H1 (cell line): ENCODE measurements at regions not wholly inside any gene's neighbourhood (a gene's known extent, or its start where the extent isn't known, plus 50 kb on each side); places are given as distances from the start of the nearest gene placed in this dataset.

Experiments
- CTCF ChIA-PET: fragments of 300-600 bp; sonication (Branson Sonifier 250); formaldehyde crosslinking; loops from one replicate; lab custom pipeline; 2021; ENCODE audit not compliant: partially characterized antibody; lab: Charles Lee
- POLR2A ChIA-PET: fragments of 300-600 bp; sonication (Branson Sonifier 250); formaldehyde crosslinking; loops from one replicate; lab custom pipeline; 2021; ENCODE audit warnings: inconsistent platforms; ENCODE audit not compliant: partially characterized antibody; lab: Charles Lee
- DNase-seq, 2 experiments: peaks; one replicate each; pipeline versions ENCODE4 v3.0.0 to v3.0.0-alpha.2; 2010 to 2022; ENCODE audit warnings: low spot score in 2 of 2, low read depth in 1 of 2, mixed read lengths in 1 of 2
- FAIRE-seq: peaks from 2 replicates; lab custom pipeline; 2011; peaks lifted over from hg19 to GRCh38; lab: Jason Lieb, UNC
- H2AFZ ChIP-seq: 2 replicates; pipeline ENCODE4 v1.8.1; 2012; ENCODE audit warnings: low read length, inconsistent platforms
- H2AK5ac ChIP-seq: 2 replicates; pipeline ENCODE4 v1.6.1; 2013; ENCODE audit warnings: low read depth, low read length
- H2BK120ac ChIP-seq: replicated peaks from 2 replicates; pipeline ENCODE3; 2013; ENCODE audit warnings: low read depth, low read length, inconsistent platforms
- H2BK12ac ChIP-seq: 2 replicates; pipeline ENCODE4 v1.6.1; 2013; ENCODE audit warnings: low read depth, low read length
- H2BK15ac ChIP-seq: 2 replicates; pipeline ENCODE4 v1.6.1; 2013; ENCODE audit warnings: low read length
- H2BK20ac ChIP-seq: 2 replicates; pipeline ENCODE4 v1.6.1; 2013; ENCODE audit warnings: low read length
- H2BK5ac ChIP-seq: 2 replicates; pipeline ENCODE4 v1.6.1; 2013; ENCODE audit warnings: low read depth, low read length
- H3K14ac ChIP-seq: 2 replicates; pipeline ENCODE4 v1.6.1; 2013; ENCODE audit warnings: inconsistent platforms; ENCODE audit not compliant: insufficient read length
- H3K18ac ChIP-seq: 2 replicates; pipeline ENCODE4 v1.6.1; 2013; ENCODE audit warnings: low read length; ENCODE audit errors: extremely low read depth
- H3K23ac ChIP-seq: 2 replicates; pipeline ENCODE4 v1.6.1; 2013; ENCODE audit warnings: inconsistent platforms; ENCODE audit not compliant: insufficient read length
- H3K23me2 ChIP-seq: 2 replicates; pipeline ENCODE4 v1.6.1; 2013; ENCODE audit warnings: low read depth, low read length
- H3K27ac ChIP-seq: 2 replicates; pipeline ENCODE4 v1.6.1; 2011; ENCODE audit warnings: low read depth, low read length, inconsistent platforms
- H3K27me3 ChIP-seq, 4 experiments: replicated peaks in 1 of 4; 1 replicate in 1 of 4; 2 replicates in 3 of 4; pipeline versions ENCODE4 v1.6.1 to v1.8.1; 2011 to 2013; ENCODE audit warnings: low read length in 3 of 4, mild to moderate bottlenecking in 3 of 4, inconsistent platforms in 2 of 4, mixed read lengths in 2 of 4, moderate library complexity in 1 of 4; ENCODE audit not compliant: control insufficient read depth in 3 of 4, insufficient read depth in 3 of 4; ENCODE audit errors: extremely low read depth in 1 of 4
- H3K36me3 ChIP-seq, 4 experiments: 2 replicates each; pipeline versions ENCODE4 v1.6.1 to v1.8.1; 2011 to 2013; ENCODE audit warnings: mild to moderate bottlenecking in 4 of 4, low read length in 3 of 4, moderate library complexity in 2 of 4, control low read depth in 1 of 4, inconsistent platforms in 1 of 4; ENCODE audit not compliant: insufficient read depth in 4 of 4, control insufficient read depth in 2 of 4
- H3K4ac ChIP-seq: replicated peaks from 2 replicates; pipeline ENCODE3; 2013; ENCODE audit warnings: low read length, low read depth, mixed read lengths, inconsistent platforms; ENCODE audit not compliant: insufficient read length
- H3K4me1 ChIP-seq, 4 experiments: replicated peaks in 1 of 4; 1 replicate in 1 of 4; 2 replicates in 3 of 4; pipeline versions ENCODE4 v1.6.1 to v1.8.1; 2011 to 2013; ENCODE audit warnings: low read length in 3 of 4, inconsistent platforms in 2 of 4, mixed read lengths in 1 of 4; ENCODE audit not compliant: insufficient read depth in 4 of 4, control insufficient read depth in 3 of 4
- H3K4me2 ChIP-seq, 2 experiments: 2 replicates each; pipeline versions ENCODE4 v1.6.1 to v1.8.1; 2011 to 2013; ENCODE audit warnings: low read depth in 2 of 2, low read length in 2 of 2, control low read depth in 1 of 2, inconsistent platforms in 1 of 2, mild to moderate bottlenecking in 1 of 2; ENCODE audit not compliant: insufficient read depth in 1 of 2
- H3K4me3 ChIP-seq, 4 experiments: fragments of 200-600, 300-600 bp in 1 of 4; sonication (generic), shearing (Covaris generic), sonication (Bioruptor Twin) in 1 of 4; 2 replicates each; pipeline versions ENCODE4 v1.5.1 to v1.8.1; 2011 to 2016; ENCODE audit warnings: low read length in 4 of 4, low read depth in 3 of 4, control low read depth in 2 of 4, inconsistent platforms in 2 of 4, mild to moderate bottlenecking in 2 of 4, mixed read lengths in 1 of 4, moderate library complexity in 1 of 4; ENCODE audit not compliant: insufficient read depth in 2 of 4; ENCODE audit errors: extremely low read depth in 1 of 4
- H3K56ac ChIP-seq: replicated peaks from 2 replicates; pipeline ENCODE3; 2013; ENCODE audit warnings: low read depth, mild to moderate bottlenecking, mixed read lengths, low read length, inconsistent platforms; ENCODE audit not compliant: insufficient read length
- H3K79me1 ChIP-seq: 2 replicates; pipeline ENCODE4 v1.6.1; 2013; ENCODE audit warnings: low read depth, low read length, control low read depth
- H3K79me2 ChIP-seq, 2 experiments: 2 replicates each; pipeline versions ENCODE4 v1.6.1 to v1.8.1; 2012 to 2013; ENCODE audit warnings: low read length in 2 of 2, mild to moderate bottlenecking in 2 of 2, inconsistent platforms in 1 of 2; ENCODE audit not compliant: insufficient read depth in 2 of 2, control insufficient read depth in 1 of 2
- H3K9ac ChIP-seq, 4 experiments: replicated peaks in 1 of 4; 1 replicate in 1 of 4; 2 replicates in 3 of 4; pipeline versions ENCODE4 v1.6.1 to v1.8.1; 2011 to 2013; ENCODE audit warnings: low read depth in 3 of 4, low read length in 3 of 4, control low read depth in 2 of 4, mild to moderate bottlenecking in 2 of 4, moderate library complexity in 2 of 4, inconsistent platforms in 1 of 4; ENCODE audit errors: extremely low read depth in 1 of 4
- H3K9me3 ChIP-seq, 2 experiments: 2 replicates each; pipeline versions ENCODE4 v1.6.1 to v1.8.1; 2012 to 2013; ENCODE audit warnings: mild to moderate bottlenecking in 2 of 2, moderate library complexity in 2 of 2, control low read depth in 1 of 2, inconsistent platforms in 1 of 2, low read depth in 1 of 2, low read length in 1 of 2, mixed read lengths in 1 of 2; ENCODE audit not compliant: insufficient read depth in 2 of 2
- H4K20me1 ChIP-seq, 2 experiments: replicated peaks in 1 of 2; 2 replicates each; pipeline versions ENCODE3 to v1.8.1; 2011 to 2013; ENCODE audit warnings: inconsistent platforms in 2 of 2, low read length in 2 of 2, mild to moderate bottlenecking in 1 of 2; ENCODE audit not compliant: insufficient read depth in 2 of 2, control insufficient read depth in 1 of 2
- H4K5ac ChIP-seq: 2 replicates; pipeline ENCODE4 v1.6.1; 2013; ENCODE audit warnings: low read length, low read depth, mixed read lengths, inconsistent platforms; ENCODE audit not compliant: insufficient read length
- H4K8ac ChIP-seq: 2 replicates; pipeline ENCODE4 v1.8.0; 2013; ENCODE audit warnings: mild to moderate bottlenecking, moderate library complexity, low read length, inconsistent platforms; ENCODE audit not compliant: insufficient read depth; ENCODE audit errors: extremely low read depth
- H4K91ac ChIP-seq: replicated peaks from 2 replicates; pipeline ENCODE3; 2013; ENCODE audit warnings: low read length, mixed read lengths, inconsistent platforms; ENCODE audit not compliant: insufficient read length
- ASH2L ChIP-seq: fragments of 200-600, 300-600 bp; sonication (generic); IDR thresholded peaks from one replicate; pipeline ENCODE4 v1.7.1; 2017; ENCODE audit warnings: low read length
- CEBPB ChIP-seq: IDR thresholded peaks from 2 replicates; pipeline ENCODE4 v1.6.1; 2012; ENCODE audit warnings: low read depth, low read length
- CREB1 ChIP-seq: IDR thresholded peaks from 2 replicates; pipeline ENCODE4 v1.6.1; 2012; ENCODE audit warnings: inconsistent platforms
- CTCF ChIP-seq, 3 experiments: IDR thresholded peaks; 1 replicate in 2 of 3; 2 replicates in 1 of 3; pipeline versions ENCODE4 v1.5.1 to v1.6.1; 2011; ENCODE audit warnings: low read length in 3 of 3, mild to moderate bottlenecking in 3 of 3, inconsistent platforms in 2 of 3, low read depth in 1 of 3, moderate library complexity in 1 of 3; ENCODE audit not compliant: insufficient read depth in 1 of 3; ENCODE audit errors: control extremely low read depth in 1 of 3
- MAX ChIP-seq: IDR thresholded peaks from 2 replicates; pipeline ENCODE4 v1.6.1; 2012; ENCODE audit warnings: inconsistent platforms
- RFX5 ChIP-seq: IDR thresholded peaks from 2 replicates; pipeline ENCODE4 v1.6.1; 2011; ENCODE audit warnings: low read depth, low read length, improper control_type of control experiment, borderline replicate concordance
- RNF2 ChIP-seq: fragments of 200-900, 300-1000 bp; sonication (generic); IDR thresholded peaks from 2 replicates; pipeline ENCODE4 v1.7.1; 2016; ENCODE audit warnings: borderline replicate concordance, low read depth, mild to moderate bottlenecking, antibody characterized with exemption, low read length; ENCODE audit not compliant: poor library complexity, severe bottlenecking; ENCODE audit errors: missing control alignments
- TBP ChIP-seq: IDR thresholded peaks from 2 replicates; pipeline ENCODE4 v1.6.1; 2011; ENCODE audit warnings: low read depth, low read length, improper control_type of control experiment
- YY1 ChIP-seq: IDR thresholded peaks from 2 replicates; pipeline ENCODE4 v1.6.1; 2011; ENCODE audit warnings: low read depth, mild to moderate bottlenecking, low read length
- WGBS, 2 experiments: shearing (Covaris generic) in 1 of 2; methylation state at CpG; one replicate each; pipeline versions ENCODE4 v1.1.6 to v1.1.7; 2013 to 2015; ENCODE audit warnings: low lambda C conversion rate in 2 of 2, mixed read lengths in 2 of 2, inconsistent platforms in 1 of 2, low coverage in 1 of 2, missing lambda C conversion rate in 1 of 2; ENCODE audit not compliant: insufficient replicate concordance in 2 of 2, insufficient coverage in 1 of 2, insufficient read length in 1 of 2; ENCODE audit errors: extremely low coverage in 1 of 2, missing lambda C conversion rate in 1 of 2; 5-methylcytosine and 5-hydroxymethylcytosine counted together

- ChIA-PET CTCF (interaction anchor here (0.7 to 5.4 kb wide), 37 partner anchors 7 to 1756 kb away, joined by 3 to 49 read pairs (median 6); partner anchors contain the start of gene MARCHF4), POLR2A (interaction anchor here (0.7 to 1.4 kb wide), 4 partner anchors 8 to 68 kb away, joined by 3 read pairs; no protein-coding TSS in a partner anchor)
- peak; percentile 69 for FAIRE-seq
- peak; percentile 20; the same call in 1 of the 2 replicates for TF ChIP-seq TBP
- TF ChIP-seq ASH2L: peak; percentile 39
- peak; percentile 88 to 100 (median 99) for TF ChIP-seq CTCF (IDR thresholded peaks at IDR 0.05; ENCODE audit: control extremely low read depth in 1 of 3, insufficient read depth in 1 of 3, low read depth in 1 of 3, low read length in 3 of 3)
- TF ChIP-seq YY1: peak; percentile 41; the same call in 1 of the 2 replicates
- TF ChIP-seq MAX: peak; percentile 62
- TF ChIP-seq RFX5: no peak
- peak; percentile 59 for TF ChIP-seq CEBPB
- TF ChIP-seq RNF2: no peak
- TF ChIP-seq CREB1: peak; percentile 75
Observed at GRCh38 chr2:216283038-216283900, 89.0 kb downstream of the MARCHF4 start.

More at GRCh38 chr2:216283038-216283900, 89.0 kb downstream of the MARCHF4 start:
- no peak overlapping the region for H3K18ac ChIP-seq
- no peak overlapping the region for H4K5ac ChIP-seq
- DNase-seq: peak; percentile 83 to 95
- peak overlapping the region; percentile 56; the same call in 1 of the 2 replicates for H2BK12ac ChIP-seq
- no peak overlapping the region for H3K4me3 ChIP-seq
- no peak overlapping the region for H3K9ac ChIP-seq
- H3K9me3 ChIP-seq: no peaks in the 10 kb centered on the region
- peaks cover 11 to 38% (median 18%) of the 10 kb centered on the region in 4 experiments for H3K4me1 ChIP-seq
- H3K27me3 ChIP-seq: no peaks in the 10 kb centered on the region
- H3K23me2 ChIP-seq: no peaks in the 10 kb centered on the region
- H3K79me1 ChIP-seq: no peaks in the 10 kb centered on the region
- H2BK15ac ChIP-seq: no peak overlapping the region; the same call in 1 of the 2 replicates
- no peaks in the 10 kb centered on the region for H3K36me3 ChIP-seq
- H3K27ac ChIP-seq: no peak overlapping the region
- H2AFZ ChIP-seq: no peak overlapping the region; the same call in 1 of the 2 replicates
- 50% methylated on average over 11 of the region's 12 CpGs; no CpG with 5 or more reads in 1 of the 2 experiments for WGBS, 2 experiments
- no peak overlapping the region for H4K91ac ChIP-seq
- no peak overlapping the region for H3K4ac ChIP-seq
- H4K20me1 ChIP-seq: no peaks in the 10 kb centered on the region
- peak overlapping the region; percentile 69; the same call in 1 of the 2 replicates for H2BK5ac ChIP-seq
- H3K56ac ChIP-seq: no peak overlapping the region
- H3K79me2 ChIP-seq: no peaks in the 10 kb centered on the region
- H2AK5ac ChIP-seq: no peak overlapping the region
- H2BK120ac ChIP-seq: no peak overlapping the region
- no peak overlapping the region for H3K14ac ChIP-seq
- H3K4me2 ChIP-seq: no peak overlapping the region
- H2BK20ac ChIP-seq: 0 out of 2 replicates have a peak overlapping the region, but pooled peaks have one; percentile 27
- H4K8ac ChIP-seq: peak overlapping the region; percentile 85; the same call in 1 of the 2 replicates
- no peak overlapping the region for H3K23ac ChIP-seq
